H1 (cell line): ENCODE measurements at regions not wholly inside any gene's neighbourhood (a gene's known extent, or its start where the extent isn't known, plus 50 kb on each side); places are given as distances from the start of the nearest gene placed in this dataset.
A peak's percentile ranks its signal among the peaks of the same experiment; 100 is the strongest.
"Not testable (repeated sequence)": the region's sequence is repeated elsewhere in the genome, so short reads cannot be mapped to it uniquely, and the experiment has no call there.

Experiments
- CTCF ChIA-PET: fragments of 300-600 bp; sonication (Branson Sonifier 250); formaldehyde crosslinking; loops from one replicate; lab custom pipeline; 2021; ENCODE audit not compliant: partially characterized antibody; lab: Charles Lee
- POLR2A ChIA-PET: fragments of 300-600 bp; sonication (Branson Sonifier 250); formaldehyde crosslinking; loops from one replicate; lab custom pipeline; 2021; ENCODE audit warnings: inconsistent platforms; ENCODE audit not compliant: partially characterized antibody; lab: Charles Lee
- DNase-seq, 2 experiments: peaks; one replicate each; pipeline versions ENCODE4 v3.0.0 to v3.0.0-alpha.2; 2010 to 2022; ENCODE audit warnings: low spot score in 2 of 2, low read depth in 1 of 2, mixed read lengths in 1 of 2
- FAIRE-seq: peaks from 2 replicates; lab custom pipeline; 2011; peaks lifted over from hg19 to GRCh38; lab: Jason Lieb, UNC
- H2AFZ ChIP-seq: 2 replicates; pipeline ENCODE4 v1.8.1; 2012; ENCODE audit warnings: low read length, inconsistent platforms
- H2AK5ac ChIP-seq: 2 replicates; pipeline ENCODE4 v1.6.1; 2013; ENCODE audit warnings: low read depth, low read length
- H2BK120ac ChIP-seq: replicated peaks from 2 replicates; pipeline ENCODE3; 2013; ENCODE audit warnings: low read depth, low read length, inconsistent platforms
- H2BK12ac ChIP-seq: 2 replicates; pipeline ENCODE4 v1.6.1; 2013; ENCODE audit warnings: low read depth, low read length
- H2BK15ac ChIP-seq: 2 replicates; pipeline ENCODE4 v1.6.1; 2013; ENCODE audit warnings: low read length
- H2BK20ac ChIP-seq: 2 replicates; pipeline ENCODE4 v1.6.1; 2013; ENCODE audit warnings: low read length
- H2BK5ac ChIP-seq: 2 replicates; pipeline ENCODE4 v1.6.1; 2013; ENCODE audit warnings: low read depth, low read length
- H3K14ac ChIP-seq: 2 replicates; pipeline ENCODE4 v1.6.1; 2013; ENCODE audit warnings: inconsistent platforms; ENCODE audit not compliant: insufficient read length
- H3K18ac ChIP-seq: 2 replicates; pipeline ENCODE4 v1.6.1; 2013; ENCODE audit warnings: low read length; ENCODE audit errors: extremely low read depth
- H3K23ac ChIP-seq: 2 replicates; pipeline ENCODE4 v1.6.1; 2013; ENCODE audit warnings: inconsistent platforms; ENCODE audit not compliant: insufficient read length
- H3K23me2 ChIP-seq: 2 replicates; pipeline ENCODE4 v1.6.1; 2013; ENCODE audit warnings: low read depth, low read length
- H3K27ac ChIP-seq: 2 replicates; pipeline ENCODE4 v1.6.1; 2011; ENCODE audit warnings: low read depth, low read length, inconsistent platforms
- H3K27me3 ChIP-seq, 4 experiments: replicated peaks in 1 of 4; 1 replicate in 1 of 4; 2 replicates in 3 of 4; pipeline versions ENCODE4 v1.6.1 to v1.8.1; 2011 to 2013; ENCODE audit warnings: low read length in 3 of 4, mild to moderate bottlenecking in 3 of 4, inconsistent platforms in 2 of 4, mixed read lengths in 2 of 4, moderate library complexity in 1 of 4; ENCODE audit not compliant: control insufficient read depth in 3 of 4, insufficient read depth in 3 of 4; ENCODE audit errors: extremely low read depth in 1 of 4
- H3K36me3 ChIP-seq, 4 experiments: 2 replicates each; pipeline versions ENCODE4 v1.6.1 to v1.8.1; 2011 to 2013; ENCODE audit warnings: mild to moderate bottlenecking in 4 of 4, low read length in 3 of 4, moderate library complexity in 2 of 4, control low read depth in 1 of 4, inconsistent platforms in 1 of 4; ENCODE audit not compliant: insufficient read depth in 4 of 4, control insufficient read depth in 2 of 4
- H3K4ac ChIP-seq: replicated peaks from 2 replicates; pipeline ENCODE3; 2013; ENCODE audit warnings: low read length, low read depth, mixed read lengths, inconsistent platforms; ENCODE audit not compliant: insufficient read length
- H3K4me1 ChIP-seq, 4 experiments: replicated peaks in 1 of 4; 1 replicate in 1 of 4; 2 replicates in 3 of 4; pipeline versions ENCODE4 v1.6.1 to v1.8.1; 2011 to 2013; ENCODE audit warnings: low read length in 3 of 4, inconsistent platforms in 2 of 4, mixed read lengths in 1 of 4; ENCODE audit not compliant: insufficient read depth in 4 of 4, control insufficient read depth in 3 of 4
- H3K4me2 ChIP-seq, 2 experiments: 2 replicates each; pipeline versions ENCODE4 v1.6.1 to v1.8.1; 2011 to 2013; ENCODE audit warnings: low read depth in 2 of 2, low read length in 2 of 2, control low read depth in 1 of 2, inconsistent platforms in 1 of 2, mild to moderate bottlenecking in 1 of 2; ENCODE audit not compliant: insufficient read depth in 1 of 2
- H3K4me3 ChIP-seq, 4 experiments: fragments of 200-600, 300-600 bp in 1 of 4; sonication (generic), shearing (Covaris generic), sonication (Bioruptor Twin) in 1 of 4; 2 replicates each; pipeline versions ENCODE4 v1.5.1 to v1.8.1; 2011 to 2016; ENCODE audit warnings: low read length in 4 of 4, low read depth in 3 of 4, control low read depth in 2 of 4, inconsistent platforms in 2 of 4, mild to moderate bottlenecking in 2 of 4, mixed read lengths in 1 of 4, moderate library complexity in 1 of 4; ENCODE audit not compliant: insufficient read depth in 2 of 4; ENCODE audit errors: extremely low read depth in 1 of 4
- H3K56ac ChIP-seq: replicated peaks from 2 replicates; pipeline ENCODE3; 2013; ENCODE audit warnings: low read depth, mild to moderate bottlenecking, mixed read lengths, low read length, inconsistent platforms; ENCODE audit not compliant: insufficient read length
- H3K79me1 ChIP-seq: 2 replicates; pipeline ENCODE4 v1.6.1; 2013; ENCODE audit warnings: low read depth, low read length, control low read depth
- H3K79me2 ChIP-seq, 2 experiments: 2 replicates each; pipeline versions ENCODE4 v1.6.1 to v1.8.1; 2012 to 2013; ENCODE audit warnings: low read length in 2 of 2, mild to moderate bottlenecking in 2 of 2, inconsistent platforms in 1 of 2; ENCODE audit not compliant: insufficient read depth in 2 of 2, control insufficient read depth in 1 of 2
- H3K9ac ChIP-seq, 4 experiments: replicated peaks in 1 of 4; 1 replicate in 1 of 4; 2 replicates in 3 of 4; pipeline versions ENCODE4 v1.6.1 to v1.8.1; 2011 to 2013; ENCODE audit warnings: low read depth in 3 of 4, low read length in 3 of 4, control low read depth in 2 of 4, mild to moderate bottlenecking in 2 of 4, moderate library complexity in 2 of 4, inconsistent platforms in 1 of 4; ENCODE audit errors: extremely low read depth in 1 of 4
- H3K9me3 ChIP-seq, 2 experiments: 2 replicates each; pipeline versions ENCODE4 v1.6.1 to v1.8.1; 2012 to 2013; ENCODE audit warnings: mild to moderate bottlenecking in 2 of 2, moderate library complexity in 2 of 2, control low read depth in 1 of 2, inconsistent platforms in 1 of 2, low read depth in 1 of 2, low read length in 1 of 2, mixed read lengths in 1 of 2; ENCODE audit not compliant: insufficient read depth in 2 of 2
- H4K20me1 ChIP-seq, 2 experiments: replicated peaks in 1 of 2; 2 replicates each; pipeline versions ENCODE3 to v1.8.1; 2011 to 2013; ENCODE audit warnings: inconsistent platforms in 2 of 2, low read length in 2 of 2, mild to moderate bottlenecking in 1 of 2; ENCODE audit not compliant: insufficient read depth in 2 of 2, control insufficient read depth in 1 of 2
- H4K5ac ChIP-seq: 2 replicates; pipeline ENCODE4 v1.6.1; 2013; ENCODE audit warnings: low read length, low read depth, mixed read lengths, inconsistent platforms; ENCODE audit not compliant: insufficient read length
- H4K8ac ChIP-seq: 2 replicates; pipeline ENCODE4 v1.8.0; 2013; ENCODE audit warnings: mild to moderate bottlenecking, moderate library complexity, low read length, inconsistent platforms; ENCODE audit not compliant: insufficient read depth; ENCODE audit errors: extremely low read depth
- H4K91ac ChIP-seq: replicated peaks from 2 replicates; pipeline ENCODE3; 2013; ENCODE audit warnings: low read length, mixed read lengths, inconsistent platforms; ENCODE audit not compliant: insufficient read length
- WGBS, 2 experiments: shearing (Covaris generic) in 1 of 2; methylation state at CpG; one replicate each; pipeline versions ENCODE4 v1.1.6 to v1.1.7; 2013 to 2015; ENCODE audit warnings: low lambda C conversion rate in 2 of 2, mixed read lengths in 2 of 2, inconsistent platforms in 1 of 2, low coverage in 1 of 2, missing lambda C conversion rate in 1 of 2; ENCODE audit not compliant: insufficient replicate concordance in 2 of 2, insufficient coverage in 1 of 2, insufficient read length in 1 of 2; ENCODE audit errors: extremely low coverage in 1 of 2, missing lambda C conversion rate in 1 of 2; 5-methylcytosine and 5-hydroxymethylcytosine counted together

DNA sequence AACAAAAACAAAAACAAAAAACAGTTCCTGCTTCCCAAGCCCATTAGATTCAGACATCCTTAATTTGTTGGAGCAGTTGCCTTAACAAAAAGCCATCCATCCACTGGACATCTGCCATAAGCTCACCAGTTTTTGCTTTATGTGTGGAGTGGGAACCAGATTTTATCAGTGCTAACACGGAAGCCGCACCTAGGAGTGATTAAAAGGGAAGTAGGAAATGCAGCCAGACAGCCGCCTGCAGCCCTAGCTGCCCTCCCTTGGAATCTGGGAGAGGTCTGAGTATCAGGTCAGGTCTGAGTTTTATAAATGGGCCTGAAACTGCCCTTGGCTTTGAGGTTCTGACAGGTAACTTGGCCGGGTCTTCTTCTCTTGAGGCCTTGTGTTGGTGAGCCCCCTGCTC is 106.6 kb upstream of the MTLN start:
- H4K91ac ChIP-seq, H3K14ac ChIP-seq, H4K8ac ChIP-seq, H2AFZ ChIP-seq, H3K4me2 ChIP-seq, H2BK5ac ChIP-seq, H3K4ac ChIP-seq, H4K20me1 ChIP-seq, H3K18ac ChIP-seq, H3K79me1 ChIP-seq, H3K23ac ChIP-seq, H2BK15ac ChIP-seq, H2BK12ac ChIP-seq, H3K9me3 ChIP-seq, H3K36me3 ChIP-seq, H2AK5ac ChIP-seq, H4K5ac ChIP-seq, FAIRE-seq, CTCF ChIA-PET, H3K4me1 ChIP-seq, H3K56ac ChIP-seq, H3K23me2 ChIP-seq, H2BK20ac ChIP-seq, H3K79me2 ChIP-seq, H3K9ac ChIP-seq, DNase-seq, H3K4me3 ChIP-seq, POLR2A ChIA-PET, H3K27ac ChIP-seq, H2BK120ac ChIP-seq, H3K27me3 ChIP-seq: not testable (repeated sequence)
- no CpG with 5 or more reads among the region's 4 CpGs for WGBS, 2 experiments

GRCh38 chr2:110317377-110317776 is 105.0 kb upstream of the MTLN start:
- CTCF ChIA-PET, H4K5ac ChIP-seq, H2BK15ac ChIP-seq, H3K14ac ChIP-seq, H3K4me1 ChIP-seq, H4K8ac ChIP-seq, H3K9ac ChIP-seq, H3K9me3 ChIP-seq, H3K18ac ChIP-seq, POLR2A ChIA-PET, H3K36me3 ChIP-seq, DNase-seq, H3K27me3 ChIP-seq, H3K4me3 ChIP-seq, H2AFZ ChIP-seq, H3K79me2 ChIP-seq, H2BK20ac ChIP-seq, H2BK12ac ChIP-seq, H3K56ac ChIP-seq, H2AK5ac ChIP-seq, H3K4me2 ChIP-seq, H3K27ac ChIP-seq, H3K79me1 ChIP-seq, H4K91ac ChIP-seq, H2BK5ac ChIP-seq, H3K23ac ChIP-seq, H2BK120ac ChIP-seq, H3K23me2 ChIP-seq, H3K4ac ChIP-seq, H4K20me1 ChIP-seq: not testable (repeated sequence)
- FAIRE-seq, result peak; percentile 81
- no CpG with 5 or more reads among the region's 5 CpGs for WGBS, 2 experiments
